PC-9 (cell line): ENCODE measurements at regions not wholly inside any gene's neighbourhood (a gene's known extent, or its start where the extent isn't known, plus 50 kb on each side); places are given as distances from the start of the nearest gene placed in this dataset.

Source experiments
- BruUV-seq: library from RNA; stranded (reverse); fragments of 400-500 nt; replicated peaks from 2 replicates; lab custom pipeline; 2021; lab: Mats Ljungman, UMichigan
- CTCF ChIA-PET: fragments of 300-600 bp; sonication (Branson Sonifier 250); formaldehyde crosslinking; loops from one replicate; lab custom pipeline; 2022; ENCODE audit warnings: antibody characterized with exemption; lab: Charles Lee
- POLR2A ChIA-PET: fragments of 300-600 bp; sonication (Branson Sonifier 250); formaldehyde crosslinking; loops from one replicate; lab custom pipeline; 2022; ENCODE audit warnings: antibody characterized with exemption; ENCODE audit not compliant: unreplicated experiment; lab: Charles Lee
- DNase-seq, 2 experiments: peaks; one replicate each; pipeline versions ENCODE4 v3.0.0 to v3.0.0-alpha.2; 2015 to 2022; ENCODE audit warnings: mixed read lengths in 1 of 2
- H2AFZ ChIP-seq: fragments of 200-600 bp; sonication (generic); 2 replicates; pipeline ENCODE4 v1.8.1; 2017; ENCODE audit warnings: antibody characterized with exemption
- H3F3A ChIP-seq: fragments of 200-600 bp; sonication (generic); 2 replicates; pipeline ENCODE4 v1.8.1; 2017; ENCODE audit warnings: antibody characterized with exemption, mild to moderate bottlenecking, low read depth; ENCODE audit not compliant: insufficient read depth
- H3K27ac ChIP-seq: fragments of 200-600 bp; sonication (generic); 2 replicates; pipeline ENCODE4 v1.6.1; 2016; ENCODE audit warnings: mixed run types
- H3K27me3 ChIP-seq: fragments of 200-600 bp; sonication (generic); 2 replicates; pipeline ENCODE4 v1.6.1; 2016; ENCODE audit warnings: low read depth, mixed run types; ENCODE audit not compliant: insufficient read depth
- H3K36me3 ChIP-seq: fragments of 200-600 bp; sonication (generic); 2 replicates; pipeline ENCODE4 v1.6.1; 2016; ENCODE audit warnings: low read depth, mixed run types
- H3K4me1 ChIP-seq: fragments of 200-600 bp; sonication (generic); replicated peaks from 2 replicates; pipeline ENCODE4 v1.6.1; 2016; ENCODE audit warnings: mixed run types; ENCODE audit not compliant: insufficient read depth
- H3K4me2 ChIP-seq: fragments of 200-600 bp; sonication (generic); 2 replicates; pipeline ENCODE4 v1.6.1; 2017; ENCODE audit warnings: mixed run types
- H3K4me3 ChIP-seq: fragments of 200-600 bp; sonication (generic); 2 replicates; pipeline ENCODE4 v1.6.1; 2016; ENCODE audit warnings: mixed run types
- H3K79me2 ChIP-seq: fragments of 200-600 bp; sonication (generic); 2 replicates; pipeline ENCODE4 v1.6.1; 2017; ENCODE audit warnings: low read depth, mixed run types
- H3K9me2 ChIP-seq: fragments of 200-600 bp; sonication (generic); 2 replicates; pipeline ENCODE4 v1.8.1; 2017; ENCODE audit warnings: mild to moderate bottlenecking; ENCODE audit not compliant: insufficient read depth
- H3K9me3 ChIP-seq: fragments of 200-600 bp; sonication (generic); 2 replicates; pipeline ENCODE4 v1.8.1; 2016; ENCODE audit warnings: low read depth; ENCODE audit not compliant: insufficient read depth
- H4K20me1 ChIP-seq: fragments of 200-600 bp; sonication (generic); 2 replicates; pipeline ENCODE4 v1.8.1; 2017; ENCODE audit not compliant: insufficient read depth
- CTCF ChIP-seq: fragments of 200-600 bp; sonication (generic); conservative IDR thresholded peaks from 2 replicates; pipeline ENCODE4 v1.6.1; 2017; ENCODE audit warnings: mixed run types, antibody characterized with exemption, mild to moderate bottlenecking, moderate library complexity
- EZH2 ChIP-seq: fragments of 200-600 bp; sonication (generic); IDR thresholded peaks from 2 replicates; pipeline ENCODE4 v1.8.0; 2017; ENCODE audit warnings: antibody characterized with exemption, low read depth
- intact Hi-C: fragments of 100-400 bp; cut with micrococcal nuclease; formaldehyde crosslinking; loops from one replicate; pipeline ENCODE4 v1.10.0; 2022; ENCODE audit not compliant: unreplicated experiment

DNA sequence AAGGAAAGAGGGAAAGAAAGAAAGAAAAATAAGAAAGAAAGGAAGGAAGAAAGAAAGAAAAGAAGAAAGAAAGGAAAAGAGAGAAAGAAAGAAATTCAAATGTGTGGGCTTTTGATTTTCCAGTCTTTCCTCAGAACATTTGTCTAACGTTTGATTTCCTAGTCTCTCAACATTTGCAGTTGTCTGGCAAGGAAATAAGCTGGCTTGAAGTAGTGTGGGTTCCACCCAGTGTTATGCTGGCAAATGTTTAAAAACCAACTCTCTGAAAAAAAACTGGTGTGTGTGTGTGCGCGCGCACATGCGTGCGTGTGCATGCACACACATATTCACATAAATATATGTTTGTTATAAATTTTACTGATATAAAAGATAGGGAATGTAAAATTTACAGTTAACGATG, 54.6 kb upstream of the C3orf49 start:
- CTCF ChIA-PET = no interaction called here
- TF ChIP-seq CTCF (no peak), EZH2 (no peak)
- Histone ChIP-seq H3F3A (no peaks in the 10 kb centered on the region), H3K4me3 (no peak overlapping the region), H3K4me1 (no peaks in the 10 kb centered on the region), H3K27ac (no peak overlapping the region), H4K20me1 (no peaks in the 10 kb centered on the region), H3K36me3 (no peaks in the 10 kb centered on the region), H2AFZ (no peak overlapping the region), H3K9me2 (no peaks in the 10 kb centered on the region), H3K79me2 (no peaks in the 10 kb centered on the region), H3K4me2 (no peak overlapping the region), H3K27me3 (no peaks in the 10 kb centered on the region), H3K9me3 (no peaks in the 10 kb centered on the region)
- DNase-seq = no peak
- intact Hi-C loops = no loop called here
- no TSS peak for BruUV-seq
- POLR2A ChIA-PET = no interaction called here

DNA sequence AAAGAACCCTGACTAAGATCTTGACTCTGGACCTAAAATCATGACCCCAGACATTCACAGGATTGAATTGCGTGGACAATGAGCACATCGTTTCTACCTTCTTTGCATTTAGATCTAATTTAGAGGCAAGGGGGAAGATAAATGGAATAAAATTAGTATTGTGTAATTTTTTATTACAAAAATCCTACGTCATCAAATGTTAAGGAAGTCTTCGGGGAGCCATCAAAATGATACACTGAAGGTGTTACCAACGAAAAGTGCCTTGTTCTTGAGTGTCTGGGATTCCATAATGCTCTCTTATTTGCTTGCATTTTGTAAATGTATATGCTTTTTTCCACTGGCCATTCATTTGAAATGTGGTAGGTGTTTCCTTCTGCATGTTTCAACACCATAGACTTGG, 52.8 kb upstream of the C3orf49 start:
- no peaks in the 10 kb centered on the region for H3K9me2 ChIP-seq
- no peaks in the 10 kb centered on the region for H3K4me1 ChIP-seq
- POLR2A ChIA-PET = no interaction called here
- no peaks in the 10 kb centered on the region for H3F3A ChIP-seq
- H3K36me3 ChIP-seq = no peaks in the 10 kb centered on the region
- no peak overlapping the region for H3K4me3 ChIP-seq
- no peaks in the 10 kb centered on the region for H3K79me2 ChIP-seq
- intact Hi-C loops = no loop called here
- no peak for TF ChIP-seq EZH2
- no peak for TF ChIP-seq CTCF
- CTCF ChIA-PET = no interaction called here
- no peak overlapping the region for H2AFZ ChIP-seq
- no peaks in the 10 kb centered on the region for H4K20me1 ChIP-seq
- H3K4me2 ChIP-seq = no peak overlapping the region
- DNase-seq = no peak
- H3K27me3 ChIP-seq = no peaks in the 10 kb centered on the region
- no TSS peak for BruUV-seq
- H3K9me3 ChIP-seq = no peaks in the 10 kb centered on the region
- no peak overlapping the region for H3K27ac ChIP-seq

- Histone ChIP-seq H3K9me3 (no peaks in the 10 kb centered on the region), H3K4me2 (no peak overlapping the region), H3K27ac (no peak overlapping the region), H3K27me3 (0 out of 2 replicates have a peak, but pooled peaks cover 2% of the 10 kb centered on the region), H3K4me1 (no peaks in the 10 kb centered on the region), H3K79me2 (no peaks in the 10 kb centered on the region), H4K20me1 (no peaks in the 10 kb centered on the region), H2AFZ (no peak overlapping the region), H3K4me3 (no peak overlapping the region), H3K36me3 (no peaks in the 10 kb centered on the region), H3F3A (no peaks in the 10 kb centered on the region), H3K9me2 (no peaks in the 10 kb centered on the region)
- TF ChIP-seq CTCF (no peak), EZH2 (no peak)
- BruUV-seq = no TSS peak
- no peak for DNase-seq
- intact Hi-C loops = no loop called here
- ChIA-PET CTCF (no interaction called here), POLR2A (no interaction called here)
Observed at GRCh38 chr3:63768386-63768785, 50.7 kb upstream of the C3orf49 start.
